Bone marrow (tissue), 2 donors: ENCODE measurements at regions not wholly inside any gene's neighbourhood (a gene's known extent, or its start where the extent isn't known, plus 50 kb on each side); places are given as distances from the start of the nearest gene placed in this dataset.

Experiments
- DNase-seq, 2 donors: peaks; one replicate each; lab custom pipeline; 2025; lab: John Stamatoyannopoulos, UW

- DNase-seq, result no peak
Observed at GRCh38 chr2:8537562-8538155, 144.2 kb upstream of the ID2 start.

GRCh38 chr2:8538531-8538930, 143.3 kb upstream of the ID2 start:
- no peak for DNase-seq

- no peak for DNase-seq
Observed at GRCh38 chr2:8538931-8539621, 142.8 kb upstream of the ID2 start.

GRCh38 chr2:8539743-8540551, 141.9 kb upstream of the ID2 start:
- peak in 1 of 2 donors; percentile 50 for DNase-seq

- no peak for DNase-seq
Observed at GRCh38 chr2:8540552-8541055, 141.3 kb upstream of the ID2 start.

GRCh38 chr2:8541223-8541622, 140.6 kb upstream of the ID2 start:
- DNase-seq, result no peak

- DNase-seq, result no peak
Observed at GRCh38 chr2:8541636-8542035, 140.2 kb upstream of the ID2 start.

- no peak for DNase-seq
Observed at GRCh38 chr2:8542381-8543059, 139.3 kb upstream of the ID2 start.

GRCh38 chr2:8543060-8543382, 138.8 kb upstream of the ID2 start:
- no peak for DNase-seq

- DNase-seq, result peak; percentile 84 to 86
Observed at GRCh38 chr2:8543383-8544170, 138.3 kb upstream of the ID2 start.

GRCh38 chr2:8544171-8544785, 137.6 kb upstream of the ID2 start:
- DNase-seq, result no peak

GRCh38 chr2:8544786-8545694, 136.8 kb upstream of the ID2 start:
- DNase-seq, result peak; percentile 71 to 99

- DNase-seq, result no peak
Observed at GRCh38 chr2:8545695-8546611, 135.9 kb upstream of the ID2 start.

- peak; percentile 43 to 46 for DNase-seq
Observed at GRCh38 chr2:8546612-8547283, 135.1 kb upstream of the ID2 start.

GRCh38 chr2:8547284-8548064, 134.4 kb upstream of the ID2 start:
- no peak for DNase-seq

- no peak for DNase-seq
Observed at GRCh38 chr2:8548065-8548618, 133.7 kb upstream of the ID2 start.

- DNase-seq, result no peak
Observed at GRCh38 chr2:8548619-8549150, 133.2 kb upstream of the ID2 start.
